ENCODE measurements at regions not wholly inside any gene's neighbourhood (a gene's known extent, or its start where the extent isn't known, plus 50 kb on each side); places are given as distances from the start of the nearest gene placed in this dataset.

GRCh38 chr9:20137425-20137824, 348.6 kb upstream of the SLC24A2 start:
- TF ChIP-seq, protein P1, sequence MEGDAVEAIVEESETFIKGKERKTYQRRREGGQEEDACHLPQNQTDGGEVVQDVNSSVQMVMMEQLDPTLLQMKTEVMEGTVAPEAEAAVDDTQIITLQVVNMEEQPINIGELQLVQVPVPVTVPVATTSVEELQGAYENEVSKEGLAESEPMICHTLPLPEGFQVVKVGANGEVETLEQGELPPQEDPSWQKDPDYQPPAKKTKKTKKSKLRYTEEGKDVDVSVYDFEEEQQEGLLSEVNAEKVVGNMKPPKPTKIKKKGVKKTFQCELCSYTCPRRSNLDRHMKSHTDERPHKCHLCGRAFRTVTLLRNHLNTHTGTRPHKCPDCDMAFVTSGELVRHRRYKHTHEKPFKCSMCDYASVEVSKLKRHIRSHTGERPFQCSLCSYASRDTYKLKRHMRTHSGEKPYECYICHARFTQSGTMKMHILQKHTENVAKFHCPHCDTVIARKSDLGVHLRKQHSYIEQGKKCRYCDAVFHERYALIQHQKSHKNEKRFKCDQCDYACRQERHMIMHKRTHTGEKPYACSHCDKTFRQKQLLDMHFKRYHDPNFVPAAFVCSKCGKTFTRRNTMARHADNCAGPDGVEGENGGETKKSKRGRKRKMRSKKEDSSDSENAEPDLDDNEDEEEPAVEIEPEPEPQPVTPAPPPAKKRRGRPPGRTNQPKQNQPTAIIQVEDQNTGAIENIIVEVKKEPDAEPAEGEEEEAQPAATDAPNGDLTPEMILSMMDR (IDR thresholded peaks at IDR 0.05; ENCODE audit: control extremely low read depth in 1 of 3, insufficient read depth in 1 of 3, low read depth in 1 of 3, low read length in 3 of 3) = no peak
- TF ChIP-seq SIN3A (conservative IDR thresholded peaks at IDR 0.05 in 1 of 2, IDR thresholded peaks at IDR 0.05 in 1 of 2; ENCODE audit: low read depth in 1 of 2, low read length in 2 of 2) = no peak
- no peak for TF ChIP-seq CEBPB (IDR thresholded peaks at IDR 0.05; ENCODE audit: low read depth, low read length)
- no peak for TF ChIP-seq POLR2A (IDR thresholded peaks at IDR 0.05; ENCODE audit: control extremely low read depth in 1 of 2, low read depth in 2 of 2, low read length in 2 of 2)
- no peak for TF ChIP-seq SAP30 (IDR thresholded peaks at IDR 0.05; ENCODE audit: insufficient read depth, insufficient replicate concordance, low read length)
- no peak for TF ChIP-seq EP300 (IDR thresholded peaks at IDR 0.05; ENCODE audit: borderline replicate concordance in 1 of 2, low read depth in 2 of 2, low read length in 2 of 2)
- no peak for TF ChIP-seq SP1 (IDR thresholded peaks at IDR 0.05; ENCODE audit: low read depth, low read length)
- TF ChIP-seq SRF (IDR thresholded peaks at IDR 0.05; ENCODE audit: low read depth, low read length) = no peak
- TF ChIP-seq HDAC2 (IDR thresholded peaks at IDR 0.05; ENCODE audit: borderline replicate concordance in 1 of 2, low read depth in 2 of 2, low read length in 2 of 2) = no peak
- no peak for TF ChIP-seq TAF1 (IDR thresholded peaks at IDR 0.05; ENCODE audit: low read depth, low read length)
- TF ChIP-seq RAD21 (IDR thresholded peaks at IDR 0.05 in 1 of 2, conservative IDR thresholded peaks at IDR 0.05 in 1 of 2; ENCODE audit: low read depth in 2 of 2, low read length in 2 of 2) = no peak
- TF ChIP-seq NANOG (IDR thresholded peaks at IDR 0.05; ENCODE audit: insufficient read depth, low read depth, low read length, poor library complexity, severe bottlenecking) = no peak
- TF ChIP-seq, protein P2, sequence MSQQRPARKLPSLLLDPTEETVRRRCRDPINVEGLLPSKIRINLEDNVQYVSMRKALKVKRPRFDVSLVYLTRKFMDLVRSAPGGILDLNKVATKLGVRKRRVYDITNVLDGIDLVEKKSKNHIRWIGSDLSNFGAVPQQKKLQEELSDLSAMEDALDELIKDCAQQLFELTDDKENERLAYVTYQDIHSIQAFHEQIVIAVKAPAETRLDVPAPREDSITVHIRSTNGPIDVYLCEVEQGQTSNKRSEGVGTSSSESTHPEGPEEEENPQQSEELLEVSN (IDR thresholded peaks at IDR 0.05) = no peak

Data from H1 (cell line).